Neural cell (in vitro differentiated cells): ENCODE measurements at regions not wholly inside any gene's neighbourhood (a gene's known extent, or its start where the extent isn't known, plus 50 kb on each side); places are given as distances from the start of the nearest gene placed in this dataset.

Source experiments
- H2AFZ ChIP-seq: fragments of 200-600, 300-800 bp; sonication (generic), shearing (Covaris generic); 2 replicates; pipeline ENCODE4 v1.6.0; 2014; ENCODE audit warnings: low read depth, mild to moderate bottlenecking, antibody characterized with exemption, low read length, moderate library complexity
- H3F3A ChIP-seq: fragments of 200-600 bp; shearing (Covaris generic); 2 replicates; pipeline ENCODE4 v1.6.1; 2016; ENCODE audit warnings: mild to moderate bottlenecking, moderate library complexity, mixed read lengths, antibody characterized with exemption, low read length; ENCODE audit not compliant: insufficient read depth, poor library complexity, severe bottlenecking
- H3K27ac ChIP-seq: fragments of 200-600, 300-800 bp; sonication (generic), shearing (Covaris generic); 2 replicates; pipeline ENCODE4 v1.5.1; 2014; ENCODE audit warnings: mild to moderate bottlenecking, low read length, moderate library complexity
- H3K27me3 ChIP-seq: fragments of 300-800, 200-600 bp; sonication (generic), shearing (Covaris generic); 2 replicates; pipeline ENCODE4 v1.6.0; 2014; ENCODE audit warnings: mild to moderate bottlenecking, low read depth, low read length, moderate library complexity; ENCODE audit not compliant: insufficient read depth
- H3K36me3 ChIP-seq: fragments of 300-800, 200-600 bp; sonication (generic), shearing (Covaris generic); 2 replicates; pipeline ENCODE4 v1.5.1; 2014; ENCODE audit warnings: mild to moderate bottlenecking, antibody characterized with exemption, low read length, moderate library complexity; ENCODE audit not compliant: insufficient read depth
- H3K4me2 ChIP-seq: fragments of 300-800, 200-600 bp; sonication (generic), shearing (Covaris generic); 2 replicates; pipeline ENCODE4 v1.6.0; 2014; ENCODE audit warnings: mild to moderate bottlenecking, low read length
- H3K4me3 ChIP-seq: fragments of 300-800, 200-600 bp; sonication (generic), shearing (Covaris generic); 2 replicates; pipeline ENCODE4 v1.5.1; 2014; ENCODE audit warnings: mild to moderate bottlenecking, low read length, moderate library complexity
- H3K79me2 ChIP-seq: fragments of 200-600 bp; shearing (Covaris generic); replicated peaks from 2 replicates; pipeline ENCODE4 v1.6.0; 2014; ENCODE audit warnings: mild to moderate bottlenecking, low read length, moderate library complexity; ENCODE audit not compliant: insufficient read depth
- H3K9ac ChIP-seq: fragments of 300-800, 200-600 bp; sonication (generic), shearing (Covaris generic); 2 replicates; pipeline ENCODE4 v1.6.1; 2016; ENCODE audit warnings: mild to moderate bottlenecking, low read length, mixed read lengths
- H3K9me2 ChIP-seq: fragments of 200-600 bp; shearing (Covaris generic); 2 replicates; pipeline ENCODE4 v1.6.1; 2016; ENCODE audit warnings: mild to moderate bottlenecking, low read length, mixed read lengths; ENCODE audit not compliant: insufficient read depth
- H3K9me3 ChIP-seq: fragments of 200-600, 300-800 bp; sonication (generic), shearing (Covaris generic); 2 replicates; pipeline ENCODE4 v1.6.1; 2016; ENCODE audit warnings: mild to moderate bottlenecking, mixed run types, low read length, moderate library complexity, mixed read lengths
- H4K20me1 ChIP-seq: fragments of 200-600 bp; shearing (Covaris generic); 2 replicates; pipeline ENCODE4 v1.6.1; 2016; ENCODE audit warnings: mild to moderate bottlenecking, mixed run types; ENCODE audit not compliant: insufficient read depth
- EP300 ChIP-seq: fragments of 450-650 bp; conservative IDR thresholded peaks from 2 replicates; pipeline ENCODE4 v1.6.1; 2014; ENCODE audit warnings: antibody characterized with exemption, mild to moderate bottlenecking, moderate library complexity; ENCODE audit not compliant: poor library complexity, severe bottlenecking
- EZH2 ChIP-seq: fragments of 200-600, 300-800 bp; shearing (Covaris generic), sonication (generic); IDR thresholded peaks from 2 replicates; pipeline ENCODE4 v1.6.1; 2014; ENCODE audit warnings: antibody characterized with exemption, low read length, borderline replicate concordance, mild to moderate bottlenecking; ENCODE audit not compliant: insufficient read depth, poor library complexity, severe bottlenecking
- MXI1 ChIP-seq: fragments of 450-650 bp; conservative IDR thresholded peaks from 2 replicates; pipeline ENCODE4 v1.6.1; 2014; ENCODE audit warnings: antibody characterized with exemption, mild to moderate bottlenecking; ENCODE audit not compliant: poor library complexity, severe bottlenecking
- POLR2AphosphoS5 ChIP-seq: IDR thresholded peaks from 2 replicates; pipeline ENCODE4 v1.6.1; 2012
- RAD21 ChIP-seq: fragments of 450-650 bp; conservative IDR thresholded peaks from 2 replicates; pipeline ENCODE4 v1.6.1; 2014; ENCODE audit warnings: antibody characterized with exemption, mild to moderate bottlenecking, moderate library complexity
- SMC3 ChIP-seq: fragments of 450-650 bp; conservative IDR thresholded peaks from 2 replicates; pipeline ENCODE4 v1.6.1; 2014; ENCODE audit warnings: antibody characterized with exemption, mild to moderate bottlenecking, moderate library complexity; ENCODE audit not compliant: poor library complexity
- TAF1 ChIP-seq: IDR thresholded peaks from 2 replicates; pipeline ENCODE4 v1.6.1; 2012; ENCODE audit warnings: low read depth
- TF ChIP-seq, protein P1 (sequence below): IDR thresholded peaks from 2 replicates; pipeline ENCODE4 v1.6.1; 2012; ENCODE audit warnings: borderline replicate concordance
- TF ChIP-seq, protein P2 (sequence below): fragments of 450-650 bp; IDR thresholded peaks from 2 replicates; pipeline ENCODE4 v1.5.1; 2014; ENCODE audit warnings: antibody characterized with exemption, mild to moderate bottlenecking, moderate library complexity; ENCODE audit not compliant: poor library complexity, severe bottlenecking

DNA sequence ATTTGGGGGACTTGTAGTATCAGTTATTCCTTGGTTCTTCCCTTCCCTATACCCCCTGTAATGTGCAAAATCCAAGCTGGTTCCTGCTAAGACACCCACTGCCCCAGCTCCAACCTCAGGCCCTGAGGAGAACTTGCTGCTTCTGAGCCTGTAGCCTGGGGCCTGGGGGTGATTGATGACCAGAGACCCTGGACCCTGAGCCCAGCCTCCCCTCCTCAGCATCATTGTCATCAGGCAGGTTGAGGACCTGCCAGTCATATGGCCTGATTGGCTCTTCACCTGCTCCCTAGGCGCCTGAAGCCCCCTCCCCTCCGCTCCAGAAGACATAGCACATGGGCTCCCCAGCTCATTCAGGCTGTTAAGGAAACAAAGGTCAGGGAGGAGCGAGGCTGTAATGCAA lies 73.8 kb upstream of the YWHAQ start:
- H3K36me3 ChIP-seq = no peaks in the 10 kb centered on the region
- no peak overlapping the region for H3K27ac ChIP-seq
- H3K9me2 ChIP-seq = no peaks in the 10 kb centered on the region
- H3K79me2 ChIP-seq = no peaks in the 10 kb centered on the region
- H4K20me1 ChIP-seq = no peaks in the 10 kb centered on the region
- H3F3A ChIP-seq = no peaks in the 10 kb centered on the region
- no peak overlapping the region for H3K9ac ChIP-seq
- no peak overlapping the region for H3K4me2 ChIP-seq
- H3K4me3 ChIP-seq = no peak overlapping the region
- no peaks in the 10 kb centered on the region for H3K9me3 ChIP-seq
- H2AFZ ChIP-seq = no peak overlapping the region
- H3K27me3 ChIP-seq = no peaks in the 10 kb centered on the region
- TF ChIP-seq, protein P1, sequence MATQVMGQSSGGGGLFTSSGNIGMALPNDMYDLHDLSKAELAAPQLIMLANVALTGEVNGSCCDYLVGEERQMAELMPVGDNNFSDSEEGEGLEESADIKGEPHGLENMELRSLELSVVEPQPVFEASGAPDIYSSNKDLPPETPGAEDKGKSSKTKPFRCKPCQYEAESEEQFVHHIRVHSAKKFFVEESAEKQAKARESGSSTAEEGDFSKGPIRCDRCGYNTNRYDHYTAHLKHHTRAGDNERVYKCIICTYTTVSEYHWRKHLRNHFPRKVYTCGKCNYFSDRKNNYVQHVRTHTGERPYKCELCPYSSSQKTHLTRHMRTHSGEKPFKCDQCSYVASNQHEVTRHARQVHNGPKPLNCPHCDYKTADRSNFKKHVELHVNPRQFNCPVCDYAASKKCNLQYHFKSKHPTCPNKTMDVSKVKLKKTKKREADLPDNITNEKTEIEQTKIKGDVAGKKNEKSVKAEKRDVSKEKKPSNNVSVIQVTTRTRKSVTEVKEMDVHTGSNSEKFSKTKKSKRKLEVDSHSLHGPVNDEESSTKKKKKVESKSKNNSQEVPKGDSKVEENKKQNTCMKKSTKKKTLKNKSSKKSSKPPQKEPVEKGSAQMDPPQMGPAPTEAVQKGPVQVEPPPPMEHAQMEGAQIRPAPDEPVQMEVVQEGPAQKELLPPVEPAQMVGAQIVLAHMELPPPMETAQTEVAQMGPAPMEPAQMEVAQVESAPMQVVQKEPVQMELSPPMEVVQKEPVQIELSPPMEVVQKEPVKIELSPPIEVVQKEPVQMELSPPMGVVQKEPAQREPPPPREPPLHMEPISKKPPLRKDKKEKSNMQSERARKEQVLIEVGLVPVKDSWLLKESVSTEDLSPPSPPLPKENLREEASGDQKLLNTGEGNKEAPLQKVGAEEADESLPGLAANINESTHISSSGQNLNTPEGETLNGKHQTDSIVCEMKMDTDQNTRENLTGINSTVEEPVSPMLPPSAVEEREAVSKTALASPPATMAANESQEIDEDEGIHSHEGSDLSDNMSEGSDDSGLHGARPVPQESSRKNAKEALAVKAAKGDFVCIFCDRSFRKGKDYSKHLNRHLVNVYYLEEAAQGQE = no peak

DNA sequence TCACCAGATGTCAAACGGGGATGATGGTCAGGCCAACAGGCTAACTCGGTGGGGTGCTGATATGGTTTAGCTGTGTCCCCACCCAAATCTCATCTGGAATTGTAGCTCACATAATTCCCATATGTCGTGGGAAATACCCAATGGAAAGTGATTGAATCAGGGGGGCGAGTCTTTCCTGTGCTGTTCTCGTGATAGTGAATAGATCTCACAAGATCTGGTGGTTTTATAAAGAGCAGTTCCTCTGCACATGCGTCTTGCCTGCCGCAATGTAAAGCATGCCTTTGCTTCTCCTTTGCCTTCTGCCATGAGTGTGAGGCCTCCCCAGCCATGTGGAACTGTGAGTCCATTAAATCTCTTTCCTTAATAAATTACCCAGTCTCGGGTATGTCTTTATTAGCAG lies 74.4 kb upstream of the YWHAQ start:
- Histone ChIP-seq H4K20me1 (no peaks in the 10 kb centered on the region), H3K9me3 (no peaks in the 10 kb centered on the region), H3K9ac (no peak overlapping the region), H3K27ac (no peak overlapping the region), H3K36me3 (no peaks in the 10 kb centered on the region), H2AFZ (no peak overlapping the region), H3K9me2 (no peaks in the 10 kb centered on the region), H3K4me2 (no peak overlapping the region), H3F3A (no peaks in the 10 kb centered on the region), H3K27me3 (no peaks in the 10 kb centered on the region), H3K4me3 (no peak overlapping the region), H3K79me2 (no peaks in the 10 kb centered on the region)
- TF ChIP-seq MXI1 (no peak), POLR2AphosphoS5 (no peak), EZH2 (no peak), SMC3 (no peak), TAF1 (no peak), RAD21 (no peak), EP300 (no peak)
- TF ChIP-seq, protein P2, sequence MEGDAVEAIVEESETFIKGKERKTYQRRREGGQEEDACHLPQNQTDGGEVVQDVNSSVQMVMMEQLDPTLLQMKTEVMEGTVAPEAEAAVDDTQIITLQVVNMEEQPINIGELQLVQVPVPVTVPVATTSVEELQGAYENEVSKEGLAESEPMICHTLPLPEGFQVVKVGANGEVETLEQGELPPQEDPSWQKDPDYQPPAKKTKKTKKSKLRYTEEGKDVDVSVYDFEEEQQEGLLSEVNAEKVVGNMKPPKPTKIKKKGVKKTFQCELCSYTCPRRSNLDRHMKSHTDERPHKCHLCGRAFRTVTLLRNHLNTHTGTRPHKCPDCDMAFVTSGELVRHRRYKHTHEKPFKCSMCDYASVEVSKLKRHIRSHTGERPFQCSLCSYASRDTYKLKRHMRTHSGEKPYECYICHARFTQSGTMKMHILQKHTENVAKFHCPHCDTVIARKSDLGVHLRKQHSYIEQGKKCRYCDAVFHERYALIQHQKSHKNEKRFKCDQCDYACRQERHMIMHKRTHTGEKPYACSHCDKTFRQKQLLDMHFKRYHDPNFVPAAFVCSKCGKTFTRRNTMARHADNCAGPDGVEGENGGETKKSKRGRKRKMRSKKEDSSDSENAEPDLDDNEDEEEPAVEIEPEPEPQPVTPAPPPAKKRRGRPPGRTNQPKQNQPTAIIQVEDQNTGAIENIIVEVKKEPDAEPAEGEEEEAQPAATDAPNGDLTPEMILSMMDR = no peak
- TF ChIP-seq, protein P1 = no peak
